ENCODE measurements at regions not wholly inside any gene's neighbourhood (a gene's known extent, or its start where the extent isn't known, plus 50 kb on each side); places are given as distances from the start of the nearest gene placed in this dataset.

DNA sequence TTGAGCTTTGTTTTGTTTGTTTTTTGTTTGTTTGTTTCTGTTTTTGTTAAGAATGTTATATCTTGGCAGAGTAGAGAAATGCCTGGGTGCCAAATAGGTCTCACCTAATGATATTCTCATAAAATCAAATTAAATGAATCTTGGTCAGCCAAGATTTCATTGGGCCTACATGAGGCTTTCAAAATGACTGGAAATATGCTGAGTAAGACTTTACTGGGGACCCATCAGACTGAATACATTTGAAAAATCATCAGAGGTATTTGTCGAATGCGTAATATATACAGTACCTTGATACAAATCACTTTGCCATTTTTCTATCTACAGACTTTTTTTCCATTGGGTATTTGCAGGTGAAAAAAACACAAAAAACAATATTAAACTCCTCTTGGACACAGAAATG is 480.8 kb downstream of the CDH2 start:
- in situ Hi-C loops (cut with MboI; ENCODE audit: low sequenced_read_pairs) (no loop called here), dilution Hi-C loops (cut with HindIII; ENCODE audit: low sequenced_read_pairs, unreplicated experiment) (no loop called here), intact Hi-C loops (cut with micrococcal nuclease) (no loop called here)
- Histone ChIP-seq H3K18ac (ENCODE audit: low read depth, low read length) (no peak overlapping the region), H3K27ac (ENCODE audit: insufficient read depth, low read length) (no peak overlapping the region), H3K4me1 (ENCODE audit: control insufficient read depth, insufficient read depth, low read length) (no peaks in the 10 kb centered on the region), H3K9ac (ENCODE audit: low read depth, low read length) (no peak overlapping the region), H2BK20ac (ENCODE audit: low read depth, low read length) (no peak overlapping the region), H2BK120ac (ENCODE audit: low read depth, low read length) (no peak overlapping the region), H3K56ac (ENCODE audit: extremely low read depth, insufficient read depth, low read length) (no peak overlapping the region), H3K79me1 (ENCODE audit: low read depth in 1 of 2, low read length in 2 of 2) (no peaks in the 10 kb centered on the region), H4K20me1 (ENCODE audit: insufficient read depth, low read length) (no peaks in the 10 kb centered on the region), H3K4me3 (ENCODE audit: insufficient read depth, low read depth, low read length) (no peak overlapping the region), H3K9me3 (ENCODE audit: control insufficient read depth, insufficient read depth, low read length) (no peaks in the 10 kb centered on the region), H2BK5ac (ENCODE audit: low read depth, low read length, poor library complexity, severe bottlenecking) (no peak overlapping the region), H2AK5ac (ENCODE audit: low read depth, low read length) (no peak overlapping the region), H3K23ac (ENCODE audit: low read depth, low read length) (no peak overlapping the region), H3K14ac (replicated peaks; ENCODE audit: low read depth, low read length) (no peak overlapping the region), H3K36me3 (ENCODE audit: control insufficient read depth, insufficient read depth, low read length) (no peaks in the 10 kb centered on the region), H2AK9ac (replicated peaks; ENCODE audit: low read depth, low read length, poor library complexity) (no peak overlapping the region), H2BK15ac (ENCODE audit: low read depth, low read length) (no peak overlapping the region), H2AFZ (replicated peaks; ENCODE audit: low read length, poor library complexity) (no peak overlapping the region), H4K8ac (ENCODE audit: low read depth in 2 of 2, low read length in 2 of 2) (no peak overlapping the region), H3K4ac (ENCODE audit: low read depth, low read length) (no peak overlapping the region), H4K5ac (ENCODE audit: low read depth, low read length) (no peak overlapping the region), H3K9me1 (ENCODE audit: insufficient read depth, low read length) (no peaks in the 10 kb centered on the region), H3K27me3 (ENCODE audit: control insufficient read depth, insufficient read depth, low read length) (no peaks in the 10 kb centered on the region), H4K91ac (ENCODE audit: insufficient read depth, low read depth, low read length) (no peak overlapping the region), H3K4me2 (ENCODE audit: low read depth, low read length) (no peak overlapping the region)
- CTCF ChIA-PET, result no interaction called here
- TF ChIP-seq CHD1 (IDR thresholded peaks at IDR 0.05; ENCODE audit: low read depth, low read length), result no peak
- TF ChIP-seq MAFK (IDR thresholded peaks at IDR 0.05; ENCODE audit: low read depth, low read length), result peak; percentile 88
- BruUV-seq (replicated peaks), result no TSS peak
- POLR2A ChIA-PET (ENCODE audit: unreplicated experiment), result no interaction called here
- WGBS, 2 experiments (ENCODE audit: extremely low coverage in 2 of 2, insufficient read length in 1 of 2), result no CpG with 5 or more reads among the region's 2 CpGs
- DNase-seq (no peak), ATAC-seq (ENCODE audit: low read depth) (no peak)
